HUES6 (cell line): ENCODE measurements at regions not wholly inside any gene's neighbourhood (a gene's known extent, or its start where the extent isn't known, plus 50 kb on each side); places are given as distances from the start of the nearest gene placed in this dataset.

ENCODE experiments used
- H3K27ac ChIP-seq: 2 replicates; pipeline ENCODE4 v1.7.0; 2013; ENCODE audit warnings: low read depth, mild to moderate bottlenecking, low read length, inconsistent platforms
- H3K27me3 ChIP-seq: 2 replicates; pipeline ENCODE4 v1.6.1; 2013; ENCODE audit warnings: low read length; ENCODE audit not compliant: control insufficient read depth, insufficient read depth
- H3K36me3 ChIP-seq: 2 replicates; pipeline ENCODE4 v1.6.1; 2013; ENCODE audit warnings: low read length; ENCODE audit not compliant: control insufficient read depth, insufficient read depth
- H3K4me1 ChIP-seq: 2 replicates; pipeline ENCODE4 v1.6.1; 2013; ENCODE audit warnings: low read length; ENCODE audit not compliant: control insufficient read depth, insufficient read depth
- H3K4me3 ChIP-seq: 2 replicates; pipeline ENCODE4 v1.5.1; 2013; ENCODE audit warnings: low read depth, low read length
- H3K9ac ChIP-seq: one replicate; pipeline ENCODE4 v1.6.1; 2013; ENCODE audit warnings: mild to moderate bottlenecking, low read length
- H3K9me3 ChIP-seq: 2 replicates; pipeline ENCODE4 v1.6.1; 2013; ENCODE audit warnings: low read depth, low read length; ENCODE audit not compliant: control insufficient read depth, insufficient read depth

DNA sequence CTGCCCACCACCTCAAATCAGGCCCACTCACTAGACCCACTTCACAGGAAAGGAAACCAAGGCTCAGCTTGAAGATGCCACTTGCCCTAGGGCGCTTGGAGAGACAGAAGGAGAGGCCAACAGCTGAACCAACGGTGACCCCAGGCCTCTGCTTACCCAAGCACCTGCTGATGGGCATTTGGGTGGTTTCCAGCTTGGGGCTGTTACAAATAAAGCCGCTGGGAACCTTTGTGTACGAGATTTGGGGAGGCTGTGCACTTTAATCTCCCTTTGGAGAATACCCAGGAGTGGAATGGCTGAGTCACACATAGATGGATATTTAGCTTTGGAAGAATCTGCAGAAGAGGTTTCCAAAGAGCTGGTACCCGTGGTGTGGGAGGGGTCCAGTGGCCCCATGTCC lies 50.9 kb upstream of the LINC01488 start:
- Histone ChIP-seq H3K36me3 (no peaks in the 10 kb centered on the region), H3K4me1 (peaks cover 20% of the 10 kb centered on the region), H3K27ac (no peak overlapping the region), H3K27me3 (no peaks in the 10 kb centered on the region), H3K9ac (no peak overlapping the region), H3K9me3 (0 out of 2 replicates have a peak, but pooled peaks cover under 1% of the 10 kb centered on the region), H3K4me3 (no peak overlapping the region)

DNA sequence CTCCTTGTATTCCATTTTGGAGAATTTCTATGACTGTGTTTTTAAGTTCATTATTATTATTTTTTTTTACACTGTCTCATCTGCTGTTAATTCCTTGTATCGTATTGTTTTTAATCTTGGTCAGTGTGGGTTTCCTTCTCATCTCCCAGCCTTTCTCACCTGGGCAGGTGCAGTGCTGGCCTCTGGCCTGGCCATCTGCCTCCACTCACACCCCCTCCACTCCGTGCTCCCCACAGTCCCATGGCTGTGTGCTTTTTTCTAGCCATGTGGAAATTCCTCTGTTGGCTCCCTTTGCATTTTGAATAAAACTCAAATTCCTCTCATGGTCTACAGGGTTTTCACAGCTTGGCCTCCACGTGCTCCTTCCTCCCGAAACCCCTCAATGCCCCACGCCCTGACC lies 50.3 kb upstream of the LINC01488 start:
- no peaks in the 10 kb centered on the region for H3K9me3 ChIP-seq
- H3K4me3 ChIP-seq: no peak overlapping the region
- H3K27me3 ChIP-seq: no peaks in the 10 kb centered on the region
- no peaks in the 10 kb centered on the region for H3K36me3 ChIP-seq
- H3K27ac ChIP-seq: no peak overlapping the region
- peaks cover 25% of the 10 kb centered on the region for H3K4me1 ChIP-seq
- no peak overlapping the region for H3K9ac ChIP-seq
